Keratinocyte (primary cell): ENCODE measurements at regions not wholly inside any gene's neighbourhood (a gene's known extent, or its start where the extent isn't known, plus 50 kb on each side); places are given as distances from the start of the nearest gene placed in this dataset.

Experiments
- DNase-seq: peaks from one replicate; pipeline ENCODE4 v3.0.0-alpha.2; 2011; ENCODE audit warnings: low read depth, missing footprints, low spot score
- FAIRE-seq: peaks from 2 replicates; lab custom pipeline; 2011; peaks lifted over from hg19 to GRCh38; lab: Jason Lieb, UNC
- H2AFZ ChIP-seq: 2 replicates; pipeline ENCODE4 v1.6.0; 2012; ENCODE audit warnings: low read length, control low read depth, inconsistent platforms; ENCODE audit not compliant: control insufficient read depth
- H3K27ac ChIP-seq: 2 replicates; pipeline ENCODE4 v1.5.1; 2011; ENCODE audit warnings: low read length; ENCODE audit not compliant: control insufficient read depth, insufficient read depth
- H3K27me3 ChIP-seq: 3 replicates; pipeline ENCODE4 v1.6.0; 2011; ENCODE audit warnings: low read length; ENCODE audit not compliant: control insufficient read depth, insufficient read depth; ENCODE audit errors: extremely low read depth
- H3K36me3 ChIP-seq, 2 experiments: 2 replicates in 1 of 2; 3 replicates in 1 of 2; pipeline ENCODE4 v1.5.1; 2011; ENCODE audit warnings: low read length in 2 of 2, mild to moderate bottlenecking in 1 of 2; ENCODE audit not compliant: control insufficient read depth in 2 of 2, insufficient read depth in 2 of 2; ENCODE audit errors: extremely low read depth in 1 of 2
- H3K4me1 ChIP-seq: 3 replicates; pipeline ENCODE4 v1.5.1; 2011; ENCODE audit warnings: low read length; ENCODE audit not compliant: control insufficient read depth, insufficient read depth; ENCODE audit errors: extremely low read depth
- H3K4me2 ChIP-seq: 3 replicates; pipeline ENCODE4 v1.6.0; 2011; ENCODE audit warnings: low read depth, low read length; ENCODE audit not compliant: control insufficient read depth, insufficient read depth; ENCODE audit errors: extremely low read depth
- H3K4me3 ChIP-seq, 3 experiments: fragments of 200-600 bp in 1 of 3; sonication (generic) in 1 of 3; 2 replicates in 2 of 3; 3 replicates in 1 of 3; pipeline ENCODE4 v1.5.1; 2011 to 2016; ENCODE audit warnings: low read length in 3 of 3, mild to moderate bottlenecking in 3 of 3, control low read depth in 2 of 3, inconsistent platforms in 1 of 3, low read depth in 1 of 3, mixed read lengths in 1 of 3, mixed run types in 1 of 3, moderate library complexity in 1 of 3; ENCODE audit not compliant: control insufficient read depth in 2 of 3, insufficient read depth in 2 of 3; ENCODE audit errors: extremely low read depth in 1 of 3
- H3K79me2 ChIP-seq: 2 replicates; pipeline ENCODE4 v1.6.0; 2012; ENCODE audit warnings: low read length; ENCODE audit not compliant: control insufficient read depth, insufficient read depth
- H3K9ac ChIP-seq: 3 replicates; pipeline ENCODE4 v1.6.0; 2011; ENCODE audit warnings: low read length; ENCODE audit not compliant: control insufficient read depth, insufficient read depth; ENCODE audit errors: extremely low read depth
- H3K9me1 ChIP-seq: 3 replicates; pipeline ENCODE4 v1.6.0; 2011; ENCODE audit warnings: low read length; ENCODE audit not compliant: control insufficient read depth, insufficient read depth; ENCODE audit errors: extremely low read depth
- H3K9me3 ChIP-seq: 2 replicates; pipeline ENCODE4 v1.5.1; 2012; ENCODE audit warnings: low read depth, low read length; ENCODE audit not compliant: control insufficient read depth
- H4K20me1 ChIP-seq: 3 replicates; pipeline ENCODE4 v1.6.0; 2011; ENCODE audit warnings: low read length; ENCODE audit not compliant: control insufficient read depth, insufficient read depth; ENCODE audit errors: extremely low read depth
- EZH2 ChIP-seq: IDR thresholded peaks from one replicate; pipeline ENCODE4 v1.6.1; 2012; ENCODE audit warnings: inconsistent platforms, mild to moderate bottlenecking, low read length, moderate library complexity
- dilution Hi-C: fragments of 300-500 bp; cut with MboI; formaldehyde crosslinking; loops from one replicate; pipeline ENCODE4 v1.7.0; 2020; ENCODE audit warnings: low sequenced_read_pairs; ENCODE audit not compliant: extremely low pct_ligation_motif_present
- TF ChIP-seq, protein P1 (sequence below), 3 experiments: IDR thresholded peaks in 1 of 3; conservative IDR thresholded peaks in 1 of 3; optimal IDR thresholded peaks in 1 of 3; 2 replicates in 2 of 3; 3 replicates in 1 of 3; pipeline versions ENCODE3 to v1.5.1; 2011; ENCODE audit warnings: low read length in 3 of 3, mild to moderate bottlenecking in 3 of 3, moderate library complexity in 2 of 3, control low read depth in 1 of 3, inconsistent platforms in 1 of 3; ENCODE audit not compliant: insufficient read depth in 2 of 3; ENCODE audit errors: extremely low read depth in 1 of 3

DNA sequence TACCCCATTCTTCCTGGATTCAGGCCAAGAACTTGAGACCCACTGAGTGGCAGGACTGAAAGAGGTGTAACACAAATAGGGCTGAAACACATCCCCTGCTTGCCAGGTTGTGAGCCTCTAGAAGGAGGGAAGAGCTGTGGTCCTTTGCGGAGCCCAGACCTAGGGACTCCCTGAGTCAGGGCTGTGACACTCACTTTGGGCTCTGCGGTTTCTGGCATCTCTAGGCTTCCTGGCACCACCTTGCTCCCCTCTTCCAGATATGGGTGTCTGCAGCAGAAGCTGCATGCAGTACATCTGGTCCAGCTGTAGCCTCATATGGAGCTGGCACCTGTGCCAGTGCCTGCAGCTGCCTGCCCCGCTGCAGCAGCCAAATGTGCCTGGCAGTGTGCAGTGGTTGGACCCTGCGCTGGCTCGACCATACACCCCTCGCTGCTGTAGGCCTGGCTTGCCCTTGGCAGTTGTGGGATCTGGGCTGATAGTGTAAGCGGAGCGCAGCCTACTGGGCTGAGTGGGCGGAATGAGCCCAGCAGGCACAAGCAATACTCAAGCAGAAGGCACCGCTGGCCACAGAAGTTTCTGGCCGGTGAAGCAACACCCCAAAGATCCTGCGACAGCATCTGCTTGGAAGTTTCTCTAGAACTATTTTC lies 290.4 kb downstream of the SLITRK6 start:
- Histone ChIP-seq H3K9me1 (no peaks in the 10 kb centered on the region), H3K9me3 (no peaks in the 10 kb centered on the region), H3K4me2 (peak overlapping the region; percentile 63), H3K9ac (no peak overlapping the region), H3K4me1 (peaks cover 14% of the 10 kb centered on the region), H3K27ac (no peak overlapping the region), H2AFZ (peak overlapping the region; percentile 29), H4K20me1 (no peaks in the 10 kb centered on the region), H3K4me3 (no peak overlapping the region), H3K79me2 (no peaks in the 10 kb centered on the region), H3K36me3 (no peaks in the 10 kb centered on the region), H3K27me3 (no peaks in the 10 kb centered on the region)
- DNase-seq (no peak), FAIRE-seq (no peak)
- no peak for TF ChIP-seq EZH2
- TF ChIP-seq, protein P1, sequence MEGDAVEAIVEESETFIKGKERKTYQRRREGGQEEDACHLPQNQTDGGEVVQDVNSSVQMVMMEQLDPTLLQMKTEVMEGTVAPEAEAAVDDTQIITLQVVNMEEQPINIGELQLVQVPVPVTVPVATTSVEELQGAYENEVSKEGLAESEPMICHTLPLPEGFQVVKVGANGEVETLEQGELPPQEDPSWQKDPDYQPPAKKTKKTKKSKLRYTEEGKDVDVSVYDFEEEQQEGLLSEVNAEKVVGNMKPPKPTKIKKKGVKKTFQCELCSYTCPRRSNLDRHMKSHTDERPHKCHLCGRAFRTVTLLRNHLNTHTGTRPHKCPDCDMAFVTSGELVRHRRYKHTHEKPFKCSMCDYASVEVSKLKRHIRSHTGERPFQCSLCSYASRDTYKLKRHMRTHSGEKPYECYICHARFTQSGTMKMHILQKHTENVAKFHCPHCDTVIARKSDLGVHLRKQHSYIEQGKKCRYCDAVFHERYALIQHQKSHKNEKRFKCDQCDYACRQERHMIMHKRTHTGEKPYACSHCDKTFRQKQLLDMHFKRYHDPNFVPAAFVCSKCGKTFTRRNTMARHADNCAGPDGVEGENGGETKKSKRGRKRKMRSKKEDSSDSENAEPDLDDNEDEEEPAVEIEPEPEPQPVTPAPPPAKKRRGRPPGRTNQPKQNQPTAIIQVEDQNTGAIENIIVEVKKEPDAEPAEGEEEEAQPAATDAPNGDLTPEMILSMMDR (optimal IDR thresholded peaks at IDR 0.05 in 1 of 3, IDR thresholded peaks at IDR 0.05 in 1 of 3, conservative IDR thresholded peaks at IDR 0.05 in 1 of 3; ENCODE audit: extremely low read depth in 1 of 3, insufficient read depth in 2 of 3, low read length in 3 of 3), result peak in 1 of 3 experiments; percentile 63
- dilution Hi-C loops, result no loop called here

DNA sequence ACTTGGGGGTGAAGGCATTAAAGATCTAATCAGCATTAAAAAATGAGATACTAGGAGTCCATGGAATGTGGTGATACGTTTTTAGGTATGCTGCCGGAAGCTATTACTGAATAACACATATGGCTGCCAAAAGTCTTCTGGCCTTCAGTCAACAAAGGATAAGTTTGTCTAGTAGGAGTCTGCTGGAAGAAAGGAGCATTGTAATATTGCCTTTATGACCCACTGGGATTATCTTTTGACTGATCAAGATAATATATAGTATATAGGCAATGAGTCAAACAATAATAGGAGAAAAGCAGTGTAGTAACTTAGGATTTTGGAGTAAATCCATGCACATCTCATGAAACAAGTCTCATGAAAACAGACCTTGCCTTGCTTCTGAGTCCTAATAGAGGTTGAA lies 295.4 kb downstream of the SLITRK6 start:
- H3K27ac ChIP-seq, result no peak overlapping the region
- DNase-seq (no peak), FAIRE-seq (peak; percentile 88)
- no peaks in the 10 kb centered on the region for H3K9me1 ChIP-seq
- H3K4me2 ChIP-seq, result no peak overlapping the region
- H2AFZ ChIP-seq, result no peak overlapping the region
- TF ChIP-seq EZH2, result no peak
- no peaks in the 10 kb centered on the region for H3K36me3 ChIP-seq
- H3K4me3 ChIP-seq, result no peak overlapping the region
- peaks cover 19% of the 10 kb centered on the region for H3K4me1 ChIP-seq
- dilution Hi-C loops, result no loop called here
- no peaks in the 10 kb centered on the region for H3K27me3 ChIP-seq
- H3K79me2 ChIP-seq, result no peaks in the 10 kb centered on the region
- peaks cover under 1% of the 10 kb centered on the region for H3K9me3 ChIP-seq
- no peak overlapping the region for H3K9ac ChIP-seq
- no peaks in the 10 kb centered on the region for H4K20me1 ChIP-seq

DNA sequence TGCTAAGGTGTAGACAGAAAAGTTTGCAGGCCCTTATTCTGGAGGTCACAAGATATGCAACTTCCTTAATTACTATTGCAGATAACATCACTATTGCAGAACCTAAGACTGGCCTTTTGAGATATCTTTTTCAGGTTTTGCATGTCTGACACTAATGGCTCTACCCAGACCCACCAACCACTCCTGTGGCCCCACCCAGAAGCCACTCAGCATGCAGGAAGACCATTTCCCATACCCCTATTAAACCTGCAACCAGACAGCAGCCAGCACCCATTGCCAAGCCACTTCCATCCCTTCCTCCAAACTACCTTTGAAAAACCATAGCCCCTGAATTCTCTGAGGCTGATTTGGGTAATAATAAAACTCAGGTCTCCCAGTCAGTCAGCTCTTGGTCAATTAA lies 297.6 kb downstream of the SLITRK6 start:
- H3K9ac ChIP-seq, result no peak overlapping the region
- H3K79me2 ChIP-seq, result no peaks in the 10 kb centered on the region
- TF ChIP-seq, protein P1 (optimal IDR thresholded peaks at IDR 0.05 in 1 of 3, IDR thresholded peaks at IDR 0.05 in 1 of 3, conservative IDR thresholded peaks at IDR 0.05 in 1 of 3; ENCODE audit: extremely low read depth in 1 of 3, insufficient read depth in 2 of 3, low read length in 3 of 3), result no peak
- TF ChIP-seq EZH2, result no peak
- H3K4me3 ChIP-seq, result no peak overlapping the region
- FAIRE-seq, result no peak
- no peak overlapping the region for H3K4me2 ChIP-seq
- dilution Hi-C loops, result no loop called here
- H3K36me3 ChIP-seq, result no peaks in the 10 kb centered on the region
- H3K27me3 ChIP-seq, result no peaks in the 10 kb centered on the region
- no peaks in the 10 kb centered on the region for H4K20me1 ChIP-seq
- no peak for DNase-seq
- H3K9me3 ChIP-seq, result peaks cover 2% of the 10 kb centered on the region
- H2AFZ ChIP-seq, result no peak overlapping the region
- no peak overlapping the region for H3K27ac ChIP-seq
- H3K9me1 ChIP-seq, result no peaks in the 10 kb centered on the region
- peaks cover 29% of the 10 kb centered on the region for H3K4me1 ChIP-seq
